Activated T-helper 1 cell treated with anti-CD3 and anti-CD28 coated beads, Interleukin-12 subunit alpha, Interleukin-12 subunit beta, Interleukin-2, Interleukin-4 antibody, amounts not matched to agents 30 ng/mL and 10 ng/mL and 1 ng/mL, durations not matched to agents 14 hours and 24 hours and 36 hours (primary cell): ENCODE measurements at regions not wholly inside any gene's neighbourhood (a gene's known extent, or its start where the extent isn't known, plus 50 kb on each side); places are given as distances from the start of the nearest gene placed in this dataset.

Experiments used
- DNase-seq: peaks from one replicate; pipeline ENCODE4 v3.0.0; 2021; ENCODE audit warnings: low spot score
- H3K27ac Mint-ChIP-seq: one replicate; pipeline ENCODE4 v1.8.0; 2021; ENCODE audit warnings: mild to moderate bottlenecking, mixed read lengths
- H3K27me3 Mint-ChIP-seq: one replicate; pipeline ENCODE4 v1.8.0; 2022; ENCODE audit warnings: mild to moderate bottlenecking, moderate library complexity, mixed read lengths; ENCODE audit not compliant: insufficient read depth
- H3K36me3 Mint-ChIP-seq: one replicate; pipeline ENCODE4 v1.8.0; 2021; ENCODE audit warnings: low read depth, mixed read lengths
- H3K4me1 Mint-ChIP-seq: one replicate; pipeline ENCODE4 v1.8.0; 2021; ENCODE audit warnings: low read depth, mixed read lengths
- H3K4me3 Mint-ChIP-seq: one replicate; pipeline ENCODE4 v1.8.0; 2021; ENCODE audit warnings: mild to moderate bottlenecking, moderate library complexity, mixed read lengths
- H3K9me3 Mint-ChIP-seq: one replicate; pipeline ENCODE4 v1.8.0; 2021; ENCODE audit warnings: mixed read lengths
- intact Hi-C: fragments of 100-400 bp; cut with micrococcal nuclease; formaldehyde crosslinking; loops from one replicate; pipeline ENCODE4 v1.15.1; 2024

DNA sequence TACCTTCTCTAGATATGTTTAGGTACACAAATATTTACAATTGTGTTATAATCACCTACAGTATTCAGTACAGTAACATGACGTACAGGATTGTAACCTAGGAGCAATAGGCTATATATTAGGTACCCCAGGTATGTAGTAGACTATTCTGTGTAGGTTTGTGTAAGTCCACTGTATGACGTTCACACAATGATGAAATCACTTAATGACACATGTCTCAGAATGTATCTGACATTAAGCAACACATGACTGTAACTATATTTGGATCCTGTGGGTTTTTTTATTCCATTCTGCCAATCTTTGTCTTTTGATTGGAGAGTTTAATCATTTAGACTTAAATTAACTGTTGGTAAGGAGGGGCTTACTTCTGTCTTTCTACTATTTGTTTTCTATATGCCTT is 52.1 kb downstream of the STYXL2 start:
- Mint-ChIP-seq H3K27me3 (peaks cover 18% of the 10 kb centered on the region), H3K27ac (no peak overlapping the region), H3K36me3 (no peaks in the 10 kb centered on the region), H3K9me3 (peaks cover 5% of the 10 kb centered on the region), H3K4me3 (no peak overlapping the region), H3K4me1 (no peaks in the 10 kb centered on the region)
- intact Hi-C loops: no loop called here
- DNase-seq: no peak

DNA sequence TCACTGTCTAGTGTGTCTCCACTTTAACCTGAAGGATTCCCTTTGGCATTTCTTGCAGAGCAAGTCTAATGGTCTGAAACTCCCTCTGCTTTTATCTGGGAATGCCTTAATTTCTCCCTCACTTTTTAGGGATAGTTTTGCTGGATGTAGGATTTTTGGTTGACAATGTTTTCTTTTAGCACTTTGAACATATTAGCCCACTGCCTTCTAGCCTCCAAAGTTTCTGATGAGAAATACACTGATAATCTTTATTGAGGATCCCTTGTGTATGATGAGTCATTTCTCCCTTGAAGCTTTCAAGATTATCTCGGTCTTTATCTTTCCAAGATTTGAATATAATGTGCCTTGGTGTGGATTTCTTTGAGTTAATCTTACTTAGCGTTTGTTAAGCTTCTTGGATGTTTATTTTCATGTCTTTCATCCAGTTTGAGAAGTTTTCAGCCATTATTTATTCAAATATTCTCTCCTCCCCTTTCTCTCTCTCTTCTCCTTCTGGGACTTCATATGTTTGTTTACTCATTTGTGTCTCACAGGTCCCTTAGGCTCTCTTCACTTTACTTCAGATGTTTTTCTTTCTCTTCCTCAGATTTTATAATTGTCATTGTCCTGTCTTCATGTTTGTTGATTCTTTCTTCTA is 53.1 kb downstream of the STYXL2 start:
- H3K4me1 Mint-ChIP-seq: no peaks in the 10 kb centered on the region
- DNase-seq: no peak
- peaks cover 5% of the 10 kb centered on the region for H3K9me3 Mint-ChIP-seq
- no peak overlapping the region for H3K4me3 Mint-ChIP-seq
- no peaks in the 10 kb centered on the region for H3K36me3 Mint-ChIP-seq
- intact Hi-C loops: no loop called here
- H3K27ac Mint-ChIP-seq: no peak overlapping the region
- peaks cover 17% of the 10 kb centered on the region for H3K27me3 Mint-ChIP-seq

DNA sequence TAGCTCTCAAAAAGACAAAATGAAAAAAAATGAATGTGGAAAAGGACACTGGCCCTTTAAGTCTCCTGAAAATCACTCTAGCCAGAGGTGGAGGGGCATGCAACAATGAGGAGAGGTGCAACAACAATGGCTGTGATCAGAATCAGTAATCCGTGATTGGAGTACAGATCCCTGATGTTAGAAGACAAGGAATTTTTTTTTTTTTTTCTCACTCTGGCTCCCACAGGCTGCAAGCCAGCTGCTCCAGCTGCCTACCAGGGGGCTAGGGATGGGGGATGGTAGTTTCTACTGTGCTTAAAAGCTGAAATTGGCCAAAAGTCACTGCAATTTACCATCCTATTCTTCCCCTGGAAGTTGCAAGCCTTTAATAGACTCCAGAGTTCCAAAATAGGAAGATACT is 54.5 kb downstream of the STYXL2 start:
- Mint-ChIP-seq H3K4me3 (no peak overlapping the region), H3K36me3 (no peaks in the 10 kb centered on the region), H3K9me3 (peaks cover 5% of the 10 kb centered on the region), H3K4me1 (no peaks in the 10 kb centered on the region), H3K27ac (no peak overlapping the region), H3K27me3 (peaks cover 17% of the 10 kb centered on the region)
- intact Hi-C loops: no loop called here
- no peak for DNase-seq

DNA sequence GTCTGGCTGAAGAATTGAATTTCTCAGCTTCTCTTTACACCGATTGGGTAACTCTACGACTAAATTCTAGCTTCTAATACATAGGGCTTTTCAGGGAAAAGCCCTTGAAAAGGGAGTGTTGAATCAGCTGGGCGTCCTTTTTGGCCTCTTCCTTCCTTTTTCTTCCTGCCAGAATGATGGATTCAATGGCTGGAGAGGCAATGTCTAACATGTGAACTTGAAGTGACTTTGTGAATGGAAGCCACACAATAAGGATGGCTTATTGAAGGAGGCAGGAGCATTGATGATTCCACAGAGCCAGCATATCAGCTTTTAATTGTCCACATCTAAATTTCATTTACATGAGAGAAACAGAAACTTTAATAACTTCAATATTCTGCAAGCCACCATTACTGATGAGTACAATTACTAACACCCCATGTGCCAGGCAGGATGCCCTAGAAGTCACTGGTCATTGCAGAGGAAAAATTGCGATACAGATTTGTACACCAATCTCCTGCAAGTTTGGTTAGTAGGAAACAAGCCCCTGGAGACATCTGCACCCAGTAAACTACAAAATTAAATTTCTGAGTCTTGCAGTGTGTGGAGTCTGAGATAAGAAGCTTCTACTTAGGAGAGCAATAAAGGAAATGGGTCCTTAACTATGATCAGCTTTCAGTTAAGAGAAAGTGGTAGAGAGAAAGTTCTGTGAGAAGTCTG is 56.1 kb downstream of the STYXL2 start:
- peaks cover 5% of the 10 kb centered on the region for H3K9me3 Mint-ChIP-seq
- intact Hi-C loops: no loop called here

DNA sequence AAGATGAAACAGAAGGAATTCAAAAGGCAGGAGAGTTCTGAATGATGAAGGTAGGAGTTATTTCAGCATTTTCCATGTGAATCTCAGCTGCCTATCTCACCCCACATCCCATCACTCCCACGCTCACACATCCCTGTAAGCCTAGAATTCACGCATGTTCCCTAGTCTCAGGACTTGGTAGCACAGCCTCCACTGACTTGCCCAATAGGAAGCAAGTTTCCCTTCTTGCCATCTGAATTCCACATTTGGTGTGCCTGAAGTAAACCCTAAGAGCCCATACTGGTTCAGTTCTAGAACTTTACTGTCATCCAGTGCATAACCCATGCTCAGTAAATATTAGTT is 56.6 kb downstream of the STYXL2 start:
- DNase-seq: no peak
- Mint-ChIP-seq H3K36me3 (no peaks in the 10 kb centered on the region), H3K27ac (no peak overlapping the region), H3K4me3 (no peak overlapping the region), H3K4me1 (no peaks in the 10 kb centered on the region), H3K27me3 (peaks cover 13% of the 10 kb centered on the region), H3K9me3 (peaks cover 5% of the 10 kb centered on the region)
- intact Hi-C loops: no loop called here

More for the DNA sequence above, 56.1 kb downstream of the STYXL2 start:
- DNase-seq: no peak
- Mint-ChIP-seq H3K36me3 (no peaks in the 10 kb centered on the region), H3K27ac (no peak overlapping the region), H3K4me3 (no peak overlapping the region), H3K27me3 (peaks cover 17% of the 10 kb centered on the region), H3K4me1 (no peaks in the 10 kb centered on the region)

DNA sequence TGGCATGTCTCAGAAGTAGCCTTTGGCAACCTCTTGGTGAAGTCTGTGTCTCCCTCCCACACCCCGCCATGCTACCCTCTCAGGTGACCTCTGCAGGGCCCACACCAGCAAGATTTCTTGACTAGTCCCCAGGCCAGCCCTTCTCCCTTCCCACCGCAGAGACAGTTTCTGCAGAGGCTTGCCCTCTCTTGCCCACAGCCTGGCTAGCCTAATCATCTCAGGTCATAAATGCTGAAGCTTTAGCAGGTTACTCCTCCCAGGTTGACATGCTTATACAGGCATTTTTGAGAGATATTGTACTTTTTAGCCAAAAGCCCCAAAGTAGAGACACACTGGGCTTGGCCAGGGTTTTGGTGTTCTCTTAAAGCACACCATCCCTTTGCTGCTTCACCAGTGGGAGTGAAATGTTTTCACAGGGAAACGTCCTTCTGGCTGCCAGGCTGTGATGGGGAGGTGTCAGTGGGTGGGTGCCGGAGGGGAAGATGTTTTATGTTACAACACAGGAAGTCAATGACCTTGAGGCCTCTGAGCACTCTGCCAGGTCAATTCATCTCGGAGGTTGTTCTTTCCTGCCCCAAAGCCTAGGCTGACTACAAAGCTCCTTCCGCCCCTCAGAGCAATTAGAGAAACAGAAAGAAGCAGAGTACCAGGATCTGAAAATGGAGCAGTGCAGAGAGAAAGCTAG is 58.5 kb downstream of the STYXL2 start:
- H3K9me3 Mint-ChIP-seq: peaks cover 3% of the 10 kb centered on the region
- no peak overlapping the region for H3K4me3 Mint-ChIP-seq
- intact Hi-C loops: no loop called here
- H3K27ac Mint-ChIP-seq: no peak overlapping the region
- peaks cover 5% of the 10 kb centered on the region for H3K27me3 Mint-ChIP-seq
- H3K4me1 Mint-ChIP-seq: no peaks in the 10 kb centered on the region
- H3K36me3 Mint-ChIP-seq: no peaks in the 10 kb centered on the region
- no peak for DNase-seq

DNA sequence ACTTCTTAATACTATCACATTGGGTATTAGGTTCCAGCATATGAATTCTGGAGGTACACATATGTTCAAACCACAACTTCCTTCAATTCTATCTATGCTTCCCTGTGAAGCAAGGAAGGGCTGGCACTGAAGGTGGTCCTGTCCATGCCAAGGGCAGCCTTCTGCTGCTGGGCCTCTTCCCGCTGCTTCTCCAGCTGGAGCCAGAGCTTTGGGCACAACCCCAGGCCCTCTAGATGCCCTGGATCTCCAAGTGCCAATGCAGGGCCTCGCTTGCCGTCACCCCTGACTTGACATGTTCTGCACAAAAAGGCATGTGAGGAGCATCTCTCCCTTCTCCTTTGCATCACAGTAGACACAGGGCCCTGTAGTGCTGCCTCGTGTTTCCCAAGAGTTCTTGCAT is 62.6 kb downstream of the STYXL2 start:
- DNase-seq: no peak
- no peaks in the 10 kb centered on the region for H3K36me3 Mint-ChIP-seq
- intact Hi-C loops: no loop called here
- H3K27ac Mint-ChIP-seq: no peak overlapping the region
- no peak overlapping the region for H3K4me3 Mint-ChIP-seq
- no peaks in the 10 kb centered on the region for H3K9me3 Mint-ChIP-seq
- peaks cover 1% of the 10 kb centered on the region for H3K27me3 Mint-ChIP-seq
- H3K4me1 Mint-ChIP-seq: no peaks in the 10 kb centered on the region

DNA sequence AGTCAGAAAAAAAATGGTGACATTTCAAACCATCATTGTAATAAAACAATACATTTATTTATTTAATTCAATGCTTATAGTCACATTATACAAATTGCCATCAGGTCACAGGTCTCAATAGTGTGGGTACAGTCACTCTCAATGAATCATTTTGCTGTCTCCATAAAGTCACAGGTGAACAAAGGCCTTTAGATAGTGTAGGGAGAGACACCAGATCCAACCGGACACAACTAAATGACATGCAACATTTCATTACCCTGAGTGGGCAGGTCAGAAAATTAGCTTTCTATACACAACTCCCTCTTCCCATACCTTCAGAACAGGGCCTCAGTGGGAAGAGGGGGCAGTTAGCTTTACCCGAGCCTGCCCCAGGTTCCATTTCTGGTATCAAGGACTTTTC is 63.2 kb downstream of the STYXL2 start:
- no peaks in the 10 kb centered on the region for H3K36me3 Mint-ChIP-seq
- no peak for DNase-seq
- H3K27me3 Mint-ChIP-seq: peaks cover 1% of the 10 kb centered on the region
- no peak overlapping the region for H3K27ac Mint-ChIP-seq
- H3K9me3 Mint-ChIP-seq: no peaks in the 10 kb centered on the region
- H3K4me1 Mint-ChIP-seq: no peaks in the 10 kb centered on the region
- H3K4me3 Mint-ChIP-seq: no peak overlapping the region
- intact Hi-C loops: no loop called here

DNA sequence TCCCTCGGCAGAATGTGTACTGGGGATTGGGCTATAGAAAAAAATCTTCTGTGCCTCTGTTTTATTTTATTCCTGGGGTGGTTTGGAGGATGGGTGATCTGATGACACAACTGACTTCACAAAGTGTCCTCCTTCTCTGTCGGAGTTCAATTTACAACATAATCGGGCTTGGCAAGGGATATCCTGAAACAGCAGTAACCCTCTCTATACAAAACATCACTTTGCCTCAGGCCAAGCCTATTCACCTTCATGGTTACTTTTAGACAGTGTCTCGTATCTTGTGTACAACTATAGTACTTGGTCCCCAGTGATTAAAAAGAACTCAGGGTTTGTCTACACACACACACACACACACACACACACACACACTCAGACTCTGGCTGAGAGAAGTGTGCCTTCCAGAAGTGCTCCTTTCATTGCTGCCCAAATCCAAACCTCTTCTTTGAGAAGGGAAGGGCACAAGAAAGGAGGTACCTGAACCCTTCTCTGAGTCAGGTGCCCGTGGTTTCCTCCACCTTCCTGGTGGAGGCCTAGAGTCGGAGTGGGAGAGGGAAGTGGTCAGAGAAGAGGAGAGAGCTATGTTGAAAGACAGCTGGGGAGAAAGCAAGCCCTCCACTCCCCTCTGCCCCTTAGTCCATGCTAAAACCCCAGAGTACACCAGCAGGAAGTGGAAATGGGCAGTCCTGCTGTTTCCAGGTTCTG is 62.4 kb upstream of the POU2F1 start:
- peaks cover 3% of the 10 kb centered on the region for H3K4me1 Mint-ChIP-seq
- H3K4me3 Mint-ChIP-seq: no peak overlapping the region
- intact Hi-C loops: no loop called here
- H3K36me3 Mint-ChIP-seq: no peaks in the 10 kb centered on the region
- H3K27ac Mint-ChIP-seq: no peak overlapping the region
- no peaks in the 10 kb centered on the region for H3K9me3 Mint-ChIP-seq
- no peak for DNase-seq
- peaks cover 1% of the 10 kb centered on the region for H3K27me3 Mint-ChIP-seq

DNA sequence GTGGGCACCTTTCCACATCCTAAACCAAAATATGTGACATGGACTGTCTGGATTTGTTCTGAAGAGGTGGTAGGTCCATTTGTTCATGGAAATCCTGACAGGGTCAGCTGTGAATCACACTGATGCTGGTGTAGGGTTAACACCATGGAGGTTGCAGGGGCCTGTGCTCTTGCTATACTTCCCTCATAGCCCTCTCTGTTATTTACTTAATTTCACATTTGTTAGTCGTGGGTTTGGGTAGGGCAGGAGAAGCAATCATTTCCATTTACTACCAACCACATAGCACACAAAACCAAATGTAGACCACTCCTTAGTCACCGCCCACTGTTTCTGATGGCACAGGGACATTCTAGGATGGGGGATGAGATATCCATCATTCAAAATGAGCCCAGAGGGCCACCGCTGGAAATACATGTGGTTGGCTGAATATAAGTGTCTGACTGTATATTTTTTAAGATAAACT is 61.8 kb upstream of the POU2F1 start:
- Mint-ChIP-seq H3K27me3 (peaks cover 3% of the 10 kb centered on the region), H3K9me3 (no peaks in the 10 kb centered on the region), H3K4me1 (peaks cover 7% of the 10 kb centered on the region), H3K36me3 (no peaks in the 10 kb centered on the region), H3K4me3 (no peak overlapping the region), H3K27ac (no peak overlapping the region)
- intact Hi-C loops: no loop called here
- DNase-seq: no peak

DNA sequence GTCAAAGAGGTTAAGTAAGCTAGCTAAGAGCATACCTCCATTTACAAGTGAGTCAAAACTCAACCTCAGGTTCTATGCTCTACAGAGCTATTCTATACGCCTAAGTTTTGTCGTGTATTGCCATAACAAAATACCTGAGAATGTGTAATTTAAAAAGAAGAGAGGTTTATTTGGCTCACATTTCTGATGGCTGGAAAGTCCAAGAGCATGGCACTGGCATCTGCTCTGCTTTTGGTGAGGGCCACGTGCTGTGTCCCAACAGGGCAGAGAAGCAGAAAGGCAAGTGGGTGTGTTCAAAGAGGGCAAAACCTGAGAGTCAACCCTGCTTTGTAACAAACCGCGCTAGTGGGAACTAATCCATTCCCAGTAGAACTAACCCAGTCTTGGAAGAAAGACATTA is 60.9 kb upstream of the POU2F1 start:
- Mint-ChIP-seq H3K27me3 (peaks cover 6% of the 10 kb centered on the region), H3K9me3 (no peaks in the 10 kb centered on the region), H3K27ac (no peak overlapping the region), H3K36me3 (no peaks in the 10 kb centered on the region), H3K4me3 (no peak overlapping the region), H3K4me1 (peaks cover 7% of the 10 kb centered on the region)
- intact Hi-C loops: no loop called here
- no peak for DNase-seq

DNA sequence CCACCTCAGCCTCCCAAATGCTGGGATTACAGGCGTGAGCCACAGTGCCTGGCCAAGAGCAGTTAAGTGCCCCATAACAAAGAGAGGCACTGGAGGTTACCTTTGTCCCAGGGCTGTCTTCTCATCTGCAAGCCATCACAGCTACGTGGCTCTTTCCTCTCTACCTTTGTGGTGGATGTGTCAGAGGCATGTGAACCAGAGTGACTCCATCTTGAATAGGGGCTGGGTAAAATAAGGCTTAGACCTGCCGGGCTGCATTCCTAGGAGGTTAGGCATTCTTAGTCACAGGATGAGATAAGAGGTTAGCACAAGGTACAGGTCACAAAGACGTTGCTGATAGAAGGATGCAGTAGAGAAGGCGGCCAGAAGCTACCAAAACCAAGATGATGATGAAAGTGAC is 59.4 kb upstream of the POU2F1 start:
- Mint-ChIP-seq H3K27ac (no peak overlapping the region), H3K9me3 (no peaks in the 10 kb centered on the region), H3K4me3 (no peak overlapping the region), H3K36me3 (no peaks in the 10 kb centered on the region), H3K4me1 (peaks cover 7% of the 10 kb centered on the region), H3K27me3 (peaks cover 8% of the 10 kb centered on the region)
- DNase-seq: no peak
- intact Hi-C loops: no loop called here

DNA sequence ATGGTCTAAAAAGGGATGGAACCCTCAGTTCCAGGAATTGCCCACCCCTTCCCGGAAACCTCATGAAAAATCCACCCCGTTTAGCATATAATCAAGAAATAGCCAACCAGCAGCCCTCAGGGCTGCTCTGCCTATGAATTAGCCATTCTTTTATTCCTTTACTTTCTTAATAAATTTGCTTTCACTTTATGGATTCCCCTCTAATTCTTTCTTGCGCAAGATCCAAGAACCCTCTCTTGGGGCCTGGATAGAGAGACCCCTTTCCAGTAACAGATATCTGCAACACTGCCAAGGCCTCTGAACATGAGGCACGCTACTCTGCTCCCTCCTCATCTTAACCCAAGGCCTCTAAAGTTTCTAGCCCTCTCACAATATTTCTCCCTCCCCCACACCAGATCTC is 58.9 kb upstream of the POU2F1 start:
- H3K27me3 Mint-ChIP-seq: peaks cover 9% of the 10 kb centered on the region
- H3K4me1 Mint-ChIP-seq: peaks cover 7% of the 10 kb centered on the region
- intact Hi-C loops: no loop called here
- no peak overlapping the region for H3K4me3 Mint-ChIP-seq
- H3K27ac Mint-ChIP-seq: no peak overlapping the region
- H3K36me3 Mint-ChIP-seq: no peaks in the 10 kb centered on the region
- H3K9me3 Mint-ChIP-seq: no peaks in the 10 kb centered on the region
- DNase-seq: no peak
